ENCODE measurements at regions not wholly inside any gene's neighbourhood (a gene's known extent, or its start where the extent isn't known, plus 50 kb on each side); places are given as distances from the start of the nearest gene placed in this dataset.

- TF ChIP-seq EZH2 (IDR thresholded peaks at IDR 0.05): no peak
- no peak for TF ChIP-seq MAX (IDR thresholded peaks at IDR 0.05)
- TF ChIP-seq CTCF (IDR thresholded peaks at IDR 0.05 in 2 of 3, conservative IDR thresholded peaks at IDR 0.05 in 1 of 3; ENCODE audit: borderline replicate concordance in 1 of 3, insufficient read depth in 1 of 3, low read depth in 2 of 3, low read length in 2 of 3): no peak
- no peak for TF ChIP-seq SIN3A (IDR thresholded peaks at IDR 0.05; ENCODE audit: low read depth)
- no peak for TF ChIP-seq POLR2A (IDR thresholded peaks at IDR 0.05; ENCODE audit: borderline replicate concordance, extremely low read depth, insufficient read depth, insufficient read length)
Observed at GRCh38 chr6:158900663-158901312, 81.6 kb upstream of the EZR start (continued).

- RAD21 ChIA-PET (ENCODE audit: low non-redundant PET in 1 of 2, low total read pairs in 2 of 2, uncharacterized antibody in 2 of 2, unreplicated experiment in 2 of 2): no interaction called here
- Histone ChIP-seq H3K27me3 (ENCODE audit: insufficient read depth, low read length) (no peaks in the 10 kb centered on the region), H3K27ac (ENCODE audit: low read depth, low read length) (no peak overlapping the region), H3K4me2 (ENCODE audit: low read length) (no peak overlapping the region), H3K4me3 (replicated peaks in 1 of 2; ENCODE audit: low read depth in 1 of 2, low read length in 2 of 2) (no peak overlapping the region), H3K9ac (ENCODE audit: low read length) (no peak overlapping the region), H3K36me3 (ENCODE audit: control insufficient read depth in 1 of 2, insufficient read depth in 2 of 2, low read length in 2 of 2) (no peaks in the 10 kb centered on the region), H4K20me1 (ENCODE audit: insufficient read depth) (no peaks in the 10 kb centered on the region), H3K9me3 (ENCODE audit: control insufficient read depth in 1 of 2, insufficient read depth in 1 of 2, low read depth in 1 of 2, low read length in 2 of 2) (no peaks in the 10 kb centered on the region), H3K79me2 (ENCODE audit: insufficient read depth, low read length) (no peaks in the 10 kb centered on the region; the same call in 1 of the 2 replicates), H2AFZ (ENCODE audit: low read depth, low read length, poor library complexity, severe bottlenecking) (peak overlapping the region; percentile 36), H3K9me2 (ENCODE audit: insufficient read depth) (no peaks in the 10 kb centered on the region), H3K4me1 (ENCODE audit: control insufficient read depth in 1 of 2, insufficient read depth in 2 of 2, low read length in 2 of 2) (peaks cover 17 to 26% of the 10 kb centered on the region in 2 experiments)
- BruUV-seq (replicated peaks): no TSS peak
- CTCF ChIA-PET: no interaction called here
- TF ChIP-seq CBX3 (IDR thresholded peaks at IDR 0.05; ENCODE audit: low read depth) (no peak), SP1 (IDR thresholded peaks at IDR 0.05; ENCODE audit: low read depth) (no peak), ZFX (IDR thresholded peaks at IDR 0.05) (no peak), ATF3 (IDR thresholded peaks at IDR 0.05) (no peak), YY1 (IDR thresholded peaks at IDR 0.05; ENCODE audit: extremely low read depth, insufficient replicate concordance, low read depth, low read length) (no peak), POLR2A (IDR thresholded peaks at IDR 0.05; ENCODE audit: borderline replicate concordance, extremely low read depth, insufficient read depth, insufficient read length) (no peak), CEBPB (IDR thresholded peaks at IDR 0.05; ENCODE audit: low read depth) (no peak), POLR2AphosphoS5 (IDR thresholded peaks at IDR 0.05; ENCODE audit: low read depth, low read length) (no peak), EGR1 (IDR thresholded peaks at IDR 0.05; ENCODE audit: low read depth) (no peak), MAX (IDR thresholded peaks at IDR 0.05) (no peak), EZH2 (IDR thresholded peaks at IDR 0.05) (no peak), FOSL1 (IDR thresholded peaks at IDR 0.05; ENCODE audit: low read depth) (no peak), JUND (IDR thresholded peaks at IDR 0.05) (no peak)
- no peak for DNase-seq (ENCODE audit: low read depth, low spot score)
- intact Hi-C loops (cut with micrococcal nuclease): no loop called here
- ATAC-seq: no peak
- POLR2A ChIA-PET: interaction anchor here (1.0 to 4.7 kb wide), 3 partner anchors 15 to 44 kb away, joined by 3 to 33 read pairs (median 4); no protein-coding TSS in a partner anchor
Observed at GRCh38 chr6:158897236-158897635, 78.1 kb upstream of the EZR start.

Measured in HCT116 (cell line).